GM12892 (cell line): ENCODE measurements at regions not wholly inside any gene's neighbourhood (a gene's known extent, or its start where the extent isn't known, plus 50 kb on each side); places are given as distances from the start of the nearest gene placed in this dataset.

Source experiments
- POLR2A ChIP-seq: IDR thresholded peaks from 2 replicates; pipeline ENCODE4 v1.6.1; 2011; ENCODE audit warnings: low read depth, low read length, control low read depth
- POLR2AphosphoS5 ChIP-seq: IDR thresholded peaks from 2 replicates; pipeline ENCODE4 v1.6.1; 2011; ENCODE audit warnings: low read depth, low read length, control low read depth
- TAF1 ChIP-seq: IDR thresholded peaks from 2 replicates; pipeline ENCODE4 v1.6.1; 2011; ENCODE audit warnings: low read depth, mild to moderate bottlenecking, control low read depth, low read length, borderline replicate concordance

GRCh38 chr18:73714466-73714865, 433.2 kb downstream of the FBXO15 start:
- TF ChIP-seq POLR2A (no peak), POLR2AphosphoS5 (no peak), TAF1 (no peak)
